Fibroblast of gingiva (primary cell): ENCODE measurements at regions not wholly inside any gene's neighbourhood (a gene's known extent, or its start where the extent isn't known, plus 50 kb on each side); places are given as distances from the start of the nearest gene placed in this dataset.
"Not testable (repeated sequence)": the region's sequence is repeated elsewhere in the genome, so short reads cannot be mapped to it uniquely, and the experiment has no call there.

Source experiments
- DNase-seq: peaks from one replicate; pipeline ENCODE4 v3.0.0-alpha.2; 2011; ENCODE audit warnings: low read depth

- DNase-seq = no peak
Observed at GRCh38 chr15:98330258-98330657, 318.1 kb upstream of the IGF1R start.

GRCh38 chr15:98330692-98331435 is 317.5 kb upstream of the IGF1R start:
- no peak for DNase-seq

GRCh38 chr15:98331676-98332075 is 316.7 kb upstream of the IGF1R start:
- DNase-seq = no peak

- no peak for DNase-seq
Observed at GRCh38 chr15:98333251-98333650, 315.1 kb upstream of the IGF1R start.

- no peak for DNase-seq
Observed at GRCh38 chr15:98342911-98343310, 305.4 kb upstream of the IGF1R start.

GRCh38 chr15:98344591-98344990 is 303.7 kb upstream of the IGF1R start:
- no peak for DNase-seq

GRCh38 chr15:98347001-98347400 is 301.3 kb upstream of the IGF1R start:
- DNase-seq = no peak

GRCh38 chr15:98347866-98348265 is 300.5 kb upstream of the IGF1R start:
- no peak for DNase-seq

GRCh38 chr15:98350276-98350675 is 298.1 kb upstream of the IGF1R start:
- DNase-seq = no peak

- DNase-seq = not testable (repeated sequence)
Observed at GRCh38 chr15:98358274-98358673, 290.1 kb upstream of the IGF1R start.

GRCh38 chr15:98358971-98359370 is 289.4 kb upstream of the IGF1R start:
- no peak for DNase-seq

- DNase-seq = no peak
Observed at GRCh38 chr15:98363416-98363815, 284.9 kb upstream of the IGF1R start.

- DNase-seq = no peak
Observed at GRCh38 chr15:98363955-98364354, 284.4 kb upstream of the IGF1R start.

- DNase-seq = no peak
Observed at GRCh38 chr15:98369081-98369716, 279.1 kb upstream of the IGF1R start.

GRCh38 chr15:98375513-98376340 is 272.6 kb upstream of the IGF1R start:
- DNase-seq = no peak

- DNase-seq = no peak
Observed at GRCh38 chr15:98380721-98381120, 267.6 kb upstream of the IGF1R start.

GRCh38 chr15:98381446-98381845 is 266.9 kb upstream of the IGF1R start:
- DNase-seq = no peak

GRCh38 chr15:98382139-98382538 is 266.2 kb upstream of the IGF1R start:
- DNase-seq = no peak

- DNase-seq = no peak
Observed at GRCh38 chr15:98383571-98383970, 264.8 kb upstream of the IGF1R start.

GRCh38 chr15:98384328-98385029 is 263.9 kb upstream of the IGF1R start:
- DNase-seq = no peak

GRCh38 chr15:98385752-98386381 is 262.5 kb upstream of the IGF1R start:
- no peak for DNase-seq

GRCh38 chr15:98386561-98386960 is 261.8 kb upstream of the IGF1R start:
- DNase-seq = no peak
